GM12892 (cell line): ENCODE measurements at regions not wholly inside any gene's neighbourhood (a gene's known extent, or its start where the extent isn't known, plus 50 kb on each side); places are given as distances from the start of the nearest gene placed in this dataset.

Source experiments
- POLR2A ChIP-seq: IDR thresholded peaks from 2 replicates; pipeline ENCODE4 v1.6.1; 2011; ENCODE audit warnings: low read depth, low read length, control low read depth
- POLR2AphosphoS5 ChIP-seq: IDR thresholded peaks from 2 replicates; pipeline ENCODE4 v1.6.1; 2011; ENCODE audit warnings: low read depth, low read length, control low read depth

GRCh38 chr2:121104721-121105141 lies 180.3 kb downstream of the TFCP2L1 start:
- TF ChIP-seq POLR2A (no peak), POLR2AphosphoS5 (no peak)
